Nephron (organoid): ENCODE measurements at regions not wholly inside any gene's neighbourhood (a gene's known extent, or its start where the extent isn't known, plus 50 kb on each side); places are given as distances from the start of the nearest gene placed in this dataset.

Source experiments
- H3K27ac Mint-ChIP-seq, 3 experiments: 2 replicates each; pipeline ENCODE4 v1.8.0; 2020; ENCODE audit warnings: mixed read lengths in 3 of 3, mild to moderate bottlenecking in 2 of 3, moderate library complexity in 1 of 3
- H3K27me3 Mint-ChIP-seq: 2 replicates; pipeline ENCODE4 v1.8.0; 2021; ENCODE audit warnings: low read depth, mild to moderate bottlenecking, moderate library complexity, mixed read lengths
- H3K36me3 Mint-ChIP-seq: 2 replicates; pipeline ENCODE4 v1.8.0; 2020; ENCODE audit warnings: low read depth, mixed read lengths
- H3K4me1 Mint-ChIP-seq: 2 replicates; pipeline ENCODE4 v1.8.0; 2020; ENCODE audit warnings: mixed read lengths
- H3K4me3 Mint-ChIP-seq, 3 experiments: 2 replicates each; pipeline ENCODE4 v1.8.0; 2020; ENCODE audit warnings: mild to moderate bottlenecking in 3 of 3, mixed read lengths in 3 of 3, moderate library complexity in 2 of 3
- H3K9me3 Mint-ChIP-seq: 2 replicates; pipeline ENCODE4 v1.8.0; 2020; ENCODE audit warnings: mixed read lengths
- TF ChIP-seq, protein P1 (sequence below), 3 experiments: fragments of 200-600 bp; sonication (generic); IDR thresholded peaks; one replicate each; pipeline ENCODE4 v1.5.0; 2021; ENCODE audit warnings: antibody characterized with exemption in 3 of 3; ENCODE audit not compliant: unreplicated experiment in 3 of 3

DNA sequence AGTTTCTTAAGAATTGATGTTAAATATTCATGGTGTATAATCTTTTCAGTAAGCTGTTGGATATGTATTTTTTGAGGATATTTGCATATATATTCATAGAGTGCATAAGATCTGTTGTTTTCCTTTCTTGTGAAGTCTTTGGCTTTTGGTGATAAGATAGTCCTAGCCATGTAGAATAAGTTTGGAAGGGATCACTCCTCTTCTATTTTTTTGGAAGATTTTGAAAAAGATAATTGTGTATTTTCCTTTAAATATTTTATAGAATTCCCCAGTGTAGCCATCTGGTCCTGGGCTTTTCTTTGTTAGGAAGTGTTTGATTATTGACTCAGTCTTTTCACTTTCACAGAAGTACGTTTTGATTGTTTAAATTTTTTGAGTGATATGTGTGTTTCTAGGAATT lies 318.8 kb upstream of the CDH10 start:
- TF ChIP-seq, protein P1, sequence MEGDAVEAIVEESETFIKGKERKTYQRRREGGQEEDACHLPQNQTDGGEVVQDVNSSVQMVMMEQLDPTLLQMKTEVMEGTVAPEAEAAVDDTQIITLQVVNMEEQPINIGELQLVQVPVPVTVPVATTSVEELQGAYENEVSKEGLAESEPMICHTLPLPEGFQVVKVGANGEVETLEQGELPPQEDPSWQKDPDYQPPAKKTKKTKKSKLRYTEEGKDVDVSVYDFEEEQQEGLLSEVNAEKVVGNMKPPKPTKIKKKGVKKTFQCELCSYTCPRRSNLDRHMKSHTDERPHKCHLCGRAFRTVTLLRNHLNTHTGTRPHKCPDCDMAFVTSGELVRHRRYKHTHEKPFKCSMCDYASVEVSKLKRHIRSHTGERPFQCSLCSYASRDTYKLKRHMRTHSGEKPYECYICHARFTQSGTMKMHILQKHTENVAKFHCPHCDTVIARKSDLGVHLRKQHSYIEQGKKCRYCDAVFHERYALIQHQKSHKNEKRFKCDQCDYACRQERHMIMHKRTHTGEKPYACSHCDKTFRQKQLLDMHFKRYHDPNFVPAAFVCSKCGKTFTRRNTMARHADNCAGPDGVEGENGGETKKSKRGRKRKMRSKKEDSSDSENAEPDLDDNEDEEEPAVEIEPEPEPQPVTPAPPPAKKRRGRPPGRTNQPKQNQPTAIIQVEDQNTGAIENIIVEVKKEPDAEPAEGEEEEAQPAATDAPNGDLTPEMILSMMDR (IDR thresholded peaks at IDR 0.05; ENCODE audit: unreplicated experiment in 3 of 3): no peak
- Mint-ChIP-seq H3K27ac (no peak overlapping the region), H3K4me1 (no peaks in the 10 kb centered on the region), H3K36me3 (no peaks in the 10 kb centered on the region), H3K4me3 (no peak overlapping the region), H3K9me3 (no peaks in the 10 kb centered on the region), H3K27me3 (peaks cover 9% of the 10 kb centered on the region)

DNA sequence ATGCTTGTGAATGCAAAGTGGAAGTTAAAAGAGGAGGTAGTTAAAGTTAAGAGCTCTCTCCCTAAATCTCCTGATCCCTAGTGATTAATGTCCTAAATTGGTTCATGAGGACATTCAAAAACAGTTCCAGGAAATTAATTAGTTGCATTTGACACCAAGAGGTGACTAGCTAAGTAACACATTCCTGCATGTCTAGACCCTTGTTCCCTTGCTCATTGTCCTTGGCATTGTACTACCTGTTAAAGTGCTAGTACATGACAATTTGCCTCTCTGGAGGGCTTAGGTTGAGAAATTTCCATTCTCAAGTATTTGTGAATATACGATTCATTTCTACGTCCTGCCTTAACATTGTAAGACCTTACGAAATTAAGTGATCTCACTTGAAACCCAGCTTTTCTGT lies 278.6 kb upstream of the CDH10 start:
- Mint-ChIP-seq H3K27me3 (no peaks in the 10 kb centered on the region), H3K4me1 (no peaks in the 10 kb centered on the region), H3K27ac (no peak overlapping the region), H3K36me3 (no peaks in the 10 kb centered on the region), H3K4me3 (no peak overlapping the region), H3K9me3 (peaks cover 3% of the 10 kb centered on the region)
- TF ChIP-seq, protein P1 (IDR thresholded peaks at IDR 0.05; ENCODE audit: unreplicated experiment in 3 of 3): no peak

DNA sequence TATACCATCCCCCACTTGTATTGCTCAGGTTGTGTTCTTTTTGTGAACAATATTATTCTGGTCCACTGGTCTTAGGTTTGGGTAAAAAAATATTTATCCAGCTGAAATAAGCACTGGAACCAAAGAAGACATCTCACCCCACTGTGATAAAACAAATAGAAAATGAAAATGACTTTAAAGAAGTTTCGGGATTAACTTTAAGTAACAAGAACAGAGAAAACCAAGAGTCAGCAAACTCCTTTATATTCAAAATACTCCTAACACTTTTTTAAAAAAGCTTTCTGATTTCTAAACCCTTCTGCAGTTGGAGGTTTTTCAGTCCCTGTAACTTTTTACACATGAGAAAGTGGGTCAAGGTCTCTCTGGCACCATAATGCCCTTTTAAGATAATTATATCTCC lies 273.9 kb upstream of the CDH10 start:
- no peaks in the 10 kb centered on the region for H3K4me1 Mint-ChIP-seq
- H3K4me3 Mint-ChIP-seq: no peak overlapping the region
- H3K27me3 Mint-ChIP-seq: no peaks in the 10 kb centered on the region
- H3K27ac Mint-ChIP-seq: no peak overlapping the region
- TF ChIP-seq, protein P1 (IDR thresholded peaks at IDR 0.05; ENCODE audit: unreplicated experiment in 3 of 3): no peak
- H3K36me3 Mint-ChIP-seq: no peaks in the 10 kb centered on the region
- H3K9me3 Mint-ChIP-seq: peaks cover 3% of the 10 kb centered on the region

DNA sequence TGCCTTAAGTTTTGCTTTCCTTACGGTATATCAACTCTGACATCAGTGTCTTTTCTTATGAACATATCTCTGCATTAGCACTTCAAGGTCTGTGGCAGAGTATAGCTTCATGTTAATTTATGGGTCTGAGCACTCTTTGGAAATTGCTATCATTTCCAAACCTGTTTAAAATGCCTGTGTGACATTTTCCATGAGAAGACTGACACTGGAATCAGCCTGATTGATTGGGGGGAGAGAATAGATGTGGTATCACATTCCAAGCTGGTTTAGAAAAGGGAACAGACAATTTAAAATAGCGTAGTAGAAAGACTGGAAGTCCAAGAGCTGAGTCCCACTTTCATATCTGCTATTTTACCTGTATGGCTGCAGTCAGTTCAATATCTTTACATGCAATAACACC lies 272.1 kb upstream of the CDH10 start:
- H3K27me3 Mint-ChIP-seq: no peaks in the 10 kb centered on the region
- no peaks in the 10 kb centered on the region for H3K36me3 Mint-ChIP-seq
- H3K4me1 Mint-ChIP-seq: no peaks in the 10 kb centered on the region
- H3K27ac Mint-ChIP-seq: no peak overlapping the region
- no peak overlapping the region for H3K4me3 Mint-ChIP-seq
- peaks cover 3% of the 10 kb centered on the region for H3K9me3 Mint-ChIP-seq
- TF ChIP-seq, protein P1 (IDR thresholded peaks at IDR 0.05; ENCODE audit: unreplicated experiment in 3 of 3): no peak

DNA sequence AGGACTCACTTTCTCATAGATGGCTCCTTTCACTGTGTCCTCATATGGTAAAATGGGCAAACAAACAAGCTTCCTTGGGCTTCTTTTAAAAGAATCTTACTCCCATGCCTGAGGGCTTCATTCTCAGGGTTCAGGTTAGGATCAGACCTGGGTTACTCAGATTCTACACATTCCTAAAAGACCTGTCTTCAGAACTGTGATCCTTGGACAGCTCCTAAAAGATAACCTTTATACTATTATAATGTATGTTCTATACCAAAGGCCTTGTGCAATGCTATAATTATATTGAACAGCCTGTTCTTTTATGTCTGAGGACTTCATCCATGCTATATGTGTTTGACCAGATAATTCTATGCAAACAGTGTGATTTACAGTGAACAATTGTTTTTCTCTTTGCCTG lies 264.4 kb upstream of the CDH10 start:
- TF ChIP-seq, protein P1 (IDR thresholded peaks at IDR 0.05; ENCODE audit: unreplicated experiment in 3 of 3): no peak
- Mint-ChIP-seq H3K4me3 (no peak overlapping the region), H3K27me3 (no peaks in the 10 kb centered on the region), H3K27ac (no peak overlapping the region), H3K9me3 (no peaks in the 10 kb centered on the region), H3K36me3 (no peaks in the 10 kb centered on the region), H3K4me1 (no peaks in the 10 kb centered on the region)

DNA sequence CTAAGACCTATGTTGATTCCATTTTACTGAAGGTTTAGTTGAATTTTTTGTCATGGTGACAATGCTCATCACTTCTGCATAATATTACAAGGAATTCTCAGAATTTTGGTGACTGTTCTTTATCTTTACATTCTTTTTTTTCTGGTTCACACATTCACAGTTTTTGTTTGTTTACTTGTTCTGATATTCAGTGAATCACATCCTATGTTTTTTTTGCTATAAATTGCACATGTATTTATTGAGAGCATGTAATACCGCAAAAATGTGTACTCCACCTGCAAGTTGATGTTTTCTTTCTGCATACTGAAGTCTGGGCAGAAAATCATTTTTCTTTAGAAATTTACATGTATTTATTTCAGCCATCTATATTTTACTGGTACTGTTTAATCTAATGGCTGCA lies 261.9 kb upstream of the CDH10 start:
- Mint-ChIP-seq H3K4me1 (no peaks in the 10 kb centered on the region), H3K9me3 (no peaks in the 10 kb centered on the region), H3K27me3 (no peaks in the 10 kb centered on the region)

More for the DNA sequence above, 261.9 kb upstream of the CDH10 start:
- TF ChIP-seq, protein P1 (IDR thresholded peaks at IDR 0.05; ENCODE audit: unreplicated experiment in 3 of 3): no peak
- H3K27ac Mint-ChIP-seq: no peak overlapping the region
- no peak overlapping the region for H3K4me3 Mint-ChIP-seq
- H3K36me3 Mint-ChIP-seq: no peaks in the 10 kb centered on the region
